ENCODE measurements at regions not wholly inside any gene's neighbourhood (a gene's known extent, or its start where the extent isn't known, plus 50 kb on each side); places are given as distances from the start of the nearest gene placed in this dataset.

DNA sequence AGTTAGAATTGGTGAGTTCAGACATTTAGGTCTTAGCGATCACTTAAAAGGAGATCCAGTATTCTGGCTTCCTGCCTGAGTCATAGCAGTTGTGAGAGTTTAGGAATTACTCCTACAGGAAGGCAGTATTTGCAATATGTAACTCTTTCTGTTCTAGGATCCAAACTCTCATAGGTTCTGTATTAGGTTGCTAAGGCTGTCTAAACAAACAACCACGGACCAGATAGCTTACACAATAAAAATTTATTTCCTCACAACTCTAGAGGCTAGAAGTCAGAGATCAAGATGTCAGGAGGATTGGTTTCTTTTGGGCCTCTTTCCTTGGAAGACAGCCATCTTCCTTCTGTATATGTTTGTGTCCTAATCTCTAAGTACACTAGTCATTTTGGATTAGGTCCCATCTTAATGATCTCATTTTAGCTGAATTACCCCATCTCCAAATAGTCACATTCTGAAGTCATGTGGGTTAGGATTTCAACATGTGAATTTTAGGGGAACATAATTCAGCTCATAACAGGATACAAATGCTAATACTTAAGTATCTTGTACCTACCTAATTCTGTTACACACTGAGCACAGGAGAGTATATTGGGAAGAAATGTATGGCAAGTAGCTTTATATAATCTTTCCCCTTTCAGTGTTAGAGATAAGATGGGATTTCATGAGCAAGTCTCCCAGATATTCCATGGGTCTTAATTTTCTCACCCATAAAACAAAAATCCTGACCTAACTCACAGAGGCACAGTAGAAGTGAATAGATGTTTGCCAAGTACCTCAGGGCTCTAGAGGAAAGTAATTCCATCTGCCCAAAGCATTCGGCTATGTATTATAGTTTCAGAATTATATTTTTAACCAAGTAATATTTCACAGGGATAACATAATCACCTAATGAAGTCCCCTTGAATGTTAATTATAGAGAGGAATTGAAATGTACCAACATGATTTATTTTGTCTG, 144.4 kb downstream of the PTBP2 start:
- Histone ChIP-seq H3K9me3 (ENCODE audit: control insufficient read depth in 2 of 2, insufficient read depth in 1 of 2, low read depth in 1 of 2, low read length in 1 of 2) (no peaks in the 10 kb centered on the region), H3K27ac (ENCODE audit: low read depth in 1 of 3, low read length in 2 of 3) (peak overlapping the region in 1 of 3 donors; percentile 78), H3K36me3 (ENCODE audit: control insufficient read depth in 3 of 3, insufficient read depth in 2 of 3, low read depth in 1 of 3, low read length in 3 of 3) (no peaks in the 10 kb centered on the region), H3K27me3 (ENCODE audit: control insufficient read depth in 3 of 3, insufficient read depth in 3 of 3, low read length in 3 of 3) (no peaks in the 10 kb centered on the region), H3K4me1 (ENCODE audit: control insufficient read depth in 3 of 3, insufficient read depth in 2 of 3, low read depth in 1 of 3, low read length in 2 of 3) (no peaks in the 10 kb centered on the region), H3K4me3 (ENCODE audit: low read depth in 1 of 3, low read length in 3 of 3) (no peak overlapping the region)
- DNase-seq (peak; percentile 8 to 36), FAIRE-seq (no peak)
- 44 to 66% (median 54%) methylated on average over 3 of the region's 3 CpGs for WGBS, 3 donors

GRCh38 chr1:96872757-96873156, 151.2 kb downstream of the PTBP2 start:
- 65 to 76% (median 69%) methylated on average over 2 of the region's 2 CpGs for WGBS, 3 donors
- FAIRE-seq = no peak
- no peak for DNase-seq

DNA sequence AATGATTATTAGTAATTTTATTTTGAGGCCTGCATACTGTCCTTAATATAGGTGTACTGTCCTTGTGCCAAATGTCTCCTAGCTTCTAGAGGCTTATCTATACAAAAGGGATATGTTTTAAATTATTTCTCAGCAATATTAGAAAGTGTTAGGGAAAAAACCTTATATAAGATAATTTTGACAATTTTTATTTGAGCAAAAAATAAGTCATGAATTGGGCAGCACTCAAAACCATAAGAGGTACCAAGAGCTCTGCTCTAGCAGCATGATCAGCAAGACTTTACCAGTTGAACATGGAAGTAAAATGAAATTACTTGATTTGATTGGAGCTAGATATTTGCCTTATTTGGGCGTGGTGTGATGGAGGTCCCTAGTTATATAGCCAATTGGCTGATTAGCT, 157.1 kb downstream of the PTBP2 start:
- H3K27me3 ChIP-seq (ENCODE audit: control insufficient read depth in 3 of 3, insufficient read depth in 3 of 3, low read length in 3 of 3) = no peaks in the 10 kb centered on the region
- 37 to 68% (median 38%) methylated on average over 1 of the region's 1 CpG for WGBS, 3 donors
- FAIRE-seq (no peak), DNase-seq (no peak)
- no peak overlapping the region for H3K27ac ChIP-seq (ENCODE audit: low read depth in 1 of 3, low read length in 2 of 3)
- H3K36me3 ChIP-seq (ENCODE audit: control insufficient read depth in 3 of 3, insufficient read depth in 2 of 3, low read depth in 1 of 3, low read length in 3 of 3) = no peaks in the 10 kb centered on the region
- no peak overlapping the region for H3K4me3 ChIP-seq (ENCODE audit: low read depth in 1 of 3, low read length in 3 of 3)
- H3K4me1 ChIP-seq (ENCODE audit: control insufficient read depth in 3 of 3, insufficient read depth in 2 of 3, low read depth in 1 of 3, low read length in 2 of 3) = no peaks in the 10 kb centered on the region
- H3K9me3 ChIP-seq (ENCODE audit: control insufficient read depth in 2 of 2, insufficient read depth in 1 of 2, low read depth in 1 of 2, low read length in 1 of 2) = peaks cover 0 to 1% of the 10 kb centered on the region in 2 donors

More at GRCh38 chr1:96872757-96873156, 151.2 kb downstream of the PTBP2 start:
- no peaks in the 10 kb centered on the region for H3K36me3 ChIP-seq (ENCODE audit: control insufficient read depth in 3 of 3, insufficient read depth in 2 of 3, low read depth in 1 of 3, low read length in 3 of 3)
- no peak overlapping the region for H3K4me3 ChIP-seq (ENCODE audit: low read depth in 1 of 3, low read length in 3 of 3)
- no peak overlapping the region for H3K27ac ChIP-seq (ENCODE audit: low read depth in 1 of 3, low read length in 2 of 3)
- H3K9me3 ChIP-seq (ENCODE audit: control insufficient read depth in 2 of 2, insufficient read depth in 1 of 2, low read depth in 1 of 2, low read length in 1 of 2) = peaks cover 0 to 14% of the 10 kb centered on the region in 2 donors
- H3K27me3 ChIP-seq (ENCODE audit: control insufficient read depth in 3 of 3, insufficient read depth in 3 of 3, low read length in 3 of 3) = no peaks in the 10 kb centered on the region
- H3K4me1 ChIP-seq (ENCODE audit: control insufficient read depth in 3 of 3, insufficient read depth in 2 of 3, low read depth in 1 of 3, low read length in 2 of 3) = no peaks in the 10 kb centered on the region

DNA sequence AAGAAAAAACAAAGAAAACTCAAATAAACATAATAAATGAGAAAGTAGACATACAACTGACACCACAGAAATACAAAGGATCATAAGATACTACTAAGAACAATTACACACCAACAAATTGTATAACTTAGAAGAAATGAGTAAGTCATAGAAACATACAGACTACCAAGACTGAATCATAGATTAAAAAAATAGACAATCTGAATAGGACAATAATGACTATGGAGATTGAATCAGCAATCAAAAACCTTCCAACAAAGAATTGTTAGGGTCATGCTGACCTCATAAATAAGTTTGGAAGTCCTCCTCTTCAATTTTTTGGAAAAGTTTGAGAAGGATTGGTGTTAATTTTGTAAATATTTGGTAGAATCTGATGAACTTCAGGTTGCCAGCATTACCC, 159.0 kb downstream of the PTBP2 start:
- Histone ChIP-seq H3K27me3 (ENCODE audit: control insufficient read depth in 3 of 3, insufficient read depth in 3 of 3, low read length in 3 of 3) (no peaks in the 10 kb centered on the region), H3K27ac (ENCODE audit: low read depth in 1 of 3, low read length in 2 of 3) (no peak overlapping the region), H3K9me3 (ENCODE audit: control insufficient read depth in 2 of 2, insufficient read depth in 1 of 2, low read depth in 1 of 2, low read length in 1 of 2) (no peaks in the 10 kb centered on the region), H3K4me1 (ENCODE audit: control insufficient read depth in 3 of 3, insufficient read depth in 2 of 3, low read depth in 1 of 3, low read length in 2 of 3) (no peaks in the 10 kb centered on the region), H3K36me3 (ENCODE audit: control insufficient read depth in 3 of 3, insufficient read depth in 2 of 3, low read depth in 1 of 3, low read length in 3 of 3) (no peaks in the 10 kb centered on the region), H3K4me3 (ENCODE audit: low read depth in 1 of 3, low read length in 3 of 3) (no peak overlapping the region)
- no peak for FAIRE-seq
- no peak for DNase-seq

- no peak overlapping the region for H3K4me3 ChIP-seq (ENCODE audit: low read depth in 1 of 3, low read length in 3 of 3)
- no peak overlapping the region for H3K27ac ChIP-seq (ENCODE audit: low read depth in 1 of 3, low read length in 2 of 3)
- 80 to 86% (median 84%) methylated on average over 2 of the region's 2 CpGs for WGBS, 3 donors
- H3K4me1 ChIP-seq (ENCODE audit: control insufficient read depth in 3 of 3, insufficient read depth in 2 of 3, low read depth in 1 of 3, low read length in 2 of 3) = no peaks in the 10 kb centered on the region
- DNase-seq = no peak
- no peaks in the 10 kb centered on the region for H3K9me3 ChIP-seq (ENCODE audit: control insufficient read depth in 2 of 2, insufficient read depth in 1 of 2, low read depth in 1 of 2, low read length in 1 of 2)
- H3K36me3 ChIP-seq (ENCODE audit: control insufficient read depth in 3 of 3, insufficient read depth in 2 of 3, low read depth in 1 of 3, low read length in 3 of 3) = no peaks in the 10 kb centered on the region
- no peaks in the 10 kb centered on the region for H3K27me3 ChIP-seq (ENCODE audit: control insufficient read depth in 3 of 3, insufficient read depth in 3 of 3, low read length in 3 of 3)
- FAIRE-seq = no peak
These were observed 160.5 kb downstream of the PTBP2 start for GRCh38 chr1:96882096-96882495.

DNA sequence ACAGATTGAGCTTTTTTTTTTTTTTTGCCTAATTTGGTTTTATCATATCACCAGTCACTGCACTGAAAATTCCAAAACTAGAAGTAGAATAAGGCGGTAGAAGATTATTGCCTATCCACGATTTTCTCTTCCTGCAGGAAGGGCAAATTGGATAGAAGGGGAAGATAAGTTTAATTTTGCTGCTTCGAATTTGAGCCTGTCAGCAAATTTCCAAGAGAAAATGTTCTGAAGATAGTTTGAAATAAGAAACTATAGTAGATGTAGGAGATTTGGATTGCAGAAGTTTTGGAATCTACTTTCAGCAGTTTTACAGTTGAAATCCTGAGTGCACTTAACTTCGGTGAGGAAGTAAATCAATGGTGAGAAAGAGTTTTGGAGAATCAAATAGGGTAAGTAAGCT, 164.9 kb downstream of the PTBP2 start:
- no peaks in the 10 kb centered on the region for H3K4me1 ChIP-seq (ENCODE audit: control insufficient read depth in 3 of 3, insufficient read depth in 2 of 3, low read depth in 1 of 3, low read length in 2 of 3)
- H3K4me3 ChIP-seq (ENCODE audit: low read depth in 1 of 3, low read length in 3 of 3) = no peak overlapping the region
- no peak for DNase-seq
- no peaks in the 10 kb centered on the region for H3K36me3 ChIP-seq (ENCODE audit: control insufficient read depth in 3 of 3, insufficient read depth in 2 of 3, low read depth in 1 of 3, low read length in 3 of 3)
- no peak overlapping the region for H3K27ac ChIP-seq (ENCODE audit: low read depth in 1 of 3, low read length in 2 of 3)
- no peak for FAIRE-seq
- H3K27me3 ChIP-seq (ENCODE audit: control insufficient read depth in 3 of 3, insufficient read depth in 3 of 3, low read length in 3 of 3) = no peaks in the 10 kb centered on the region
- no peaks in the 10 kb centered on the region for H3K9me3 ChIP-seq (ENCODE audit: control insufficient read depth in 2 of 2, insufficient read depth in 1 of 2, low read depth in 1 of 2, low read length in 1 of 2)
- 77 to 83% (median 80%) methylated on average over 4 of the region's 4 CpGs for WGBS, 3 donors

DNA sequence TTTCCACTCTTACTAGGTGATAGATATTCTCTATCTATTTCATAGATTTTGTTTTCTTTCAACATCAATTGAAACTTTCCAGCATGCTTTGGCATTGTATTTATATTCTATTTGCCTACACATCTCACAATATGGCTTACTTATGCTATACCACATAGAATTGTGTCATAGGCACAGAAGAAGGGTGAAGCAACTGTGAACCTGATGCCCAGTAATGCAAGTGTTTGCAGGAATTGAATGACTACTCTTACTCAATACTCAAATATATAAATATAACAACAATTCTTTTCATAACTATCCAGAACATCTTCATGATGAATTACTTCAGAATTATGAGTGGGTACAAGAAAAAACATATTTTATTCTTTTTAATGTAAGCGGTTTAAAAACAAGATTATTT, 165.9 kb downstream of the PTBP2 start:
- no peak overlapping the region for H3K4me3 ChIP-seq (ENCODE audit: low read depth in 1 of 3, low read length in 3 of 3)
- 85 to 92% (median 85%) methylated on average over 1 of the region's 1 CpG for WGBS, 3 donors
- FAIRE-seq (no peak), DNase-seq (no peak)
- H3K27ac ChIP-seq (ENCODE audit: low read depth in 1 of 3, low read length in 2 of 3) = no peak overlapping the region
- H3K9me3 ChIP-seq (ENCODE audit: control insufficient read depth in 2 of 2, insufficient read depth in 1 of 2, low read depth in 1 of 2, low read length in 1 of 2) = no peaks in the 10 kb centered on the region
- H3K4me1 ChIP-seq (ENCODE audit: control insufficient read depth in 3 of 3, insufficient read depth in 2 of 3, low read depth in 1 of 3, low read length in 2 of 3) = no peaks in the 10 kb centered on the region
- no peaks in the 10 kb centered on the region for H3K27me3 ChIP-seq (ENCODE audit: control insufficient read depth in 3 of 3, insufficient read depth in 3 of 3, low read length in 3 of 3)
- H3K36me3 ChIP-seq (ENCODE audit: control insufficient read depth in 3 of 3, insufficient read depth in 2 of 3, low read depth in 1 of 3, low read length in 3 of 3) = no peaks in the 10 kb centered on the region

DNA sequence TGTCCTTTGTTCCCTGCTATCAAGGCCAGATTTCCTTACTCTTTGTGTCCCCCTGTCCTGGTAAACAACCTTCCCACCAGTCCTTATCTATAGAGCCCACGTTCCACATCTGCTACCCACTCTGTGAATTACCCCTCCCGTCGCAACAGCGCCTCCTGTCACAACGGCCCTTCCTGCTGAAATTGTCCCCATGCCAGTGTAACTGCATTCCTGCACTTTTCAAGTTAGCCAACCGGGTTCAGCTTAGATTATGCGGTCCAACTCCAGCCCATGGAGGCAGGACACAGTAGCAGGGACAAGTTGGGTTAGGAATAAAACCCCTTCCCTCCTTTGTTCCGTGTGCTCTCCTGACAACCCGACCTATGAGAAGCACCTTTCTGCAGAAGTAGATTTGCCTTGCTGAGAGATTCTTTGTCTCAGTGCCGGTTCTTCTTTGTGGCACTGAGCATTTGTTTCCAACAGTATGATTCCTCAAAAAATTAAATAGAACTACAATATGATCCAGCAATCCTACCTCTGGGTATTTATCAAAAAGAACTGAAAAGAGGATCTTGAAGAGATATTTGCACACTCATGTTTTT, 180.3 kb downstream of the PTBP2 start:
- H3K36me3 ChIP-seq (ENCODE audit: control insufficient read depth in 3 of 3, insufficient read depth in 2 of 3, low read depth in 1 of 3, low read length in 3 of 3) = no peaks in the 10 kb centered on the region
- H3K27ac ChIP-seq (ENCODE audit: low read depth in 1 of 3, low read length in 2 of 3) = no peak overlapping the region
- H3K27me3 ChIP-seq (ENCODE audit: control insufficient read depth in 3 of 3, insufficient read depth in 3 of 3, low read length in 3 of 3) = no peaks in the 10 kb centered on the region
- no peaks in the 10 kb centered on the region for H3K4me1 ChIP-seq (ENCODE audit: control insufficient read depth in 3 of 3, insufficient read depth in 2 of 3, low read depth in 1 of 3, low read length in 2 of 3)
- WGBS, 3 donors = 85 to 90% (median 86%) methylated on average over 10 of the region's 10 CpGs
- peaks cover 0 to 7% of the 10 kb centered on the region in 2 donors for H3K9me3 ChIP-seq (ENCODE audit: control insufficient read depth in 2 of 2, insufficient read depth in 1 of 2, low read depth in 1 of 2, low read length in 1 of 2)
- FAIRE-seq (no peak), DNase-seq (no peak)
- H3K4me3 ChIP-seq (ENCODE audit: low read depth in 1 of 3, low read length in 3 of 3) = no peak overlapping the region

Data from small intestine (tissue), 7 donors.